Skin epidermis (tissue), 12 donors: ENCODE measurements at regions not wholly inside any gene's neighbourhood (a gene's known extent, or its start where the extent isn't known, plus 50 kb on each side); places are given as distances from the start of the nearest gene placed in this dataset.

ENCODE experiments used
- H3K27ac ChIP-seq, 21 experiments: fragments of 200-600 bp; sonication (generic) in 11 of 21; one replicate each; pipeline ENCODE4 v1.5.0; 2020; ENCODE audit warnings: mild to moderate bottlenecking in 3 of 21, inconsistent platforms in 2 of 21, moderate library complexity in 2 of 21
- H3K4me3 ChIP-seq, 7 experiments: fragments of 200-600 bp; sonication (generic) in 2 of 7; one replicate each; pipeline ENCODE4 v1.5.0; 2020; ENCODE audit warnings: inconsistent platforms in 2 of 7, mild to moderate bottlenecking in 2 of 7, moderate library complexity in 1 of 7

DNA sequence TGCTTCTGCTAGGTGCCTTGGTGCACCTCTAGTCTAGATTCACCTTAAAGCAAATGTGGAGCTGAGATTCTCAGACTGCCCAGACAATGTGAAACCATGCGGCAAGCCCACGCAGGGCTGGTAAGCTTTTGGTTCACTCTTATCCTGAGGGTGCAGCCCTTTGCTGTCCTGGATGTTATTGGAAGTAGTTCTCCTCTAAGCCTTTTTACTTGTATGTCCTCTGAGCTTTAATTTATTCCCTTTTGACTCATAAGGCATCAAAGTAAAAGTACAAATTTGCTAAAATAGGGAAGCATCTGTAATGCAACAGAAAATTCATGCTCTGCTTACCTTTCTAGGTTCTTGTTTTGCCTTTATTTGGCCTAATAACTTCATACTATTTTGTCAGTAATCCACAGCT lies 186.8 kb downstream of the MACC1 start:
- H3K4me3 ChIP-seq: no peak overlapping the region

DNA sequence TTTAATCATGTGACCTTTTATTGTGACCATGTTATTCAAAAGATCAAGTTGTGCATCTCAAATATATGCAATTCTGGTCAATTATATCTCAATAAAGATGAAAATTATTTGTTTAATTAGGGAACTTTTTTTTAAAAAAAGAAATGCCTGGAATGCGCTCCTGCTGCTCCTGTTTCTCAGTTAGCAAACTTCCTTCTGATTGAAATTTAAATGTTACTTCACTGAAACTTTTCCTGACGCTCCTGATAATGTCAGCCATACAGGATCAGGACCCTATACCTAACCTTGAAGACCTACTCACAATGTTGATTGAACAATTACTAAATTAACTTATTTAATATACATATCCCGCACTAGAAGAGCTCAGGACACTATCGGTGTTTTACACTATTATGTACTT lies 190.4 kb downstream of the MACC1 start:
- Histone ChIP-seq H3K27ac (no peak overlapping the region), H3K4me3 (no peak overlapping the region)

More for the DNA sequence above, 186.8 kb downstream of the MACC1 start:
- peak overlapping the region in 1 of 21 experiments; percentile 2 for H3K27ac ChIP-seq

DNA sequence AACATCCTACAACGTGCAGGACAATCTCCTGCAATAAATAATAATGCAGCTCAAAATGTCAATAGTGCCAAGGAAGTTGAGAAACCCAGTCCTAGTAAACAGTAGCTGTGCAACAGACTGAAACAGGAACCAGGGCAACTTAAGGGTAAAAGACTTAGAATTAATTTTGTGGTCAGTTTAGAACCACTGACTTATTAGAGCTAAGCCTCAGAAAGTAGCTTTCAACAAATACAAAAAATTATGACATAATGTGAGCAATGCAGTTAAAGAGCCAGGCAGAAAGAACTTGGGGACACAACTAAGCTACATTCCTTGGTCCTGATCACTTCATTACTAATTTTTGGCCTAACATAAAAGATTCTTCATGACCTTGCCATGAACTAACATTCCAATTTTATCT lies 195.4 kb downstream of the MACC1 start:
- Histone ChIP-seq H3K27ac (no peak overlapping the region), H3K4me3 (no peak overlapping the region)

DNA sequence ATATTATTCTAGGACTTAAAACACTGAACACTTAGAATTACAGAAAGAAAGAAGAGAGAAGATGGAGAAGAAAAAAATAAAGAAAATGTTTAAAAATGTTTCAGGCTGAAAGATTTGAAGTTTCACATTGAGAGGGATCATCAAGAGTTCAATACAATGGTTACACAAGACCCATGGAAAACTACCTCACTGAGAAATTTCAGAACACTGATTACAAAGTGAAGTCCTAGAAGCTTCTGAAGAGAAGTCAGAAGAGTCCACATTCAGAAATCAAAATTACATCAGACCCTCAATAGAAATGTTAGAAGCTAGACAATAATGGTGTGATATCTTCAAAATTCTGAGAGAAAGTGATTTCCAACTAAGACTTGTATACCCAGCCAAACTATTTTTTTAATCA lies 196.1 kb downstream of the MACC1 start:
- no peak overlapping the region for H3K27ac ChIP-seq
- no peak overlapping the region for H3K4me3 ChIP-seq

DNA sequence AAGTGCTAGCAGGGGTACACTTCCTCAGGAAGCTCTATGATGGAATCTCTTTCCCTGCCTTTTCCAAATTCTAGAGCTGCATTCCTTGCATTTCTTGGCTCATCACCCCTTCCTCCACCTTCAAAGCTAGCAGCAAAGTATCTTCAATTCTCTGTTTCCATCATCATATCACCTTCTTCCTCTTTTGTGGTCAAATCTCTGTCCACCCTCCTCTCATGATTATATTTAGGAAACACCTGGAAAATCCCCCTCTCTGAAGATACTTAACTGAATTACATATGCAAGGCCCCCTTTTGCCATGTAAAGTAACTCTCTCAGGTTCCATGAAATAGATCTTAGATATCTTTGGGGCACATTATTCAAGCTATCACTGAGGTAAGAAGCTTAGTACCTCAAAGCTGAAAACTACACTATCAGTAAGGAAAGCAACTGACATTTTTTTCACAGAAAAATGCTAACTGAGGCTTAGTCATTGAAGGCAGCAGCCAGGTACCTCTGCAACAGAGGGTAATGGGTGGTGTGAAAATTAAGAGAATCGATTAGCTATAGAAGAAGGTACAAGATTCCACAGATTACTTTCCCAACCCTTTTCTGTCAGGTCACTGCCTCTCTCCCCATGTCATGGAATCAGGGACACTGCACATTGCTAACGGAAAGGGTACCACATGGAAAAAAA lies 197.3 kb downstream of the MACC1 start:
- H3K27ac ChIP-seq: no peak overlapping the region
- no peak overlapping the region for H3K4me3 ChIP-seq

DNA sequence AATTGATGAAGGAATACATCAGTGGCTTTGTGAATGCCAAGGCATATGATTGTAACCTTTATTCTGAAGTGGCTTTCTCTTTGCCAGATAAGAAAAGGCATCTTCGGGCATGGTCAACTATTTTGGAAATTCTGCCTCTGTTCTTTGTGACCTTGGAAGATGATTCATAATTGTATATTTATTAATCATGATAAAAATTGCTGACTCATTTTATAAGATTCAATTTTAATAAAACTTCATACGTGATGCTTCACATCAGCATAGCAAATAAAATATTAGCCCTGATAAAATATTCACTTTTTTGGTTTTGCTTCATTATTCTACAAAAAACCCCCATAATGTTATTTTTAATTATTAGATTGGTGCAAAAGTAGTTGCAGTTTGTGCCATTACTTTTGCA lies 200.5 kb downstream of the MACC1 start:
- Histone ChIP-seq H3K4me3 (no peak overlapping the region), H3K27ac (no peak overlapping the region)

DNA sequence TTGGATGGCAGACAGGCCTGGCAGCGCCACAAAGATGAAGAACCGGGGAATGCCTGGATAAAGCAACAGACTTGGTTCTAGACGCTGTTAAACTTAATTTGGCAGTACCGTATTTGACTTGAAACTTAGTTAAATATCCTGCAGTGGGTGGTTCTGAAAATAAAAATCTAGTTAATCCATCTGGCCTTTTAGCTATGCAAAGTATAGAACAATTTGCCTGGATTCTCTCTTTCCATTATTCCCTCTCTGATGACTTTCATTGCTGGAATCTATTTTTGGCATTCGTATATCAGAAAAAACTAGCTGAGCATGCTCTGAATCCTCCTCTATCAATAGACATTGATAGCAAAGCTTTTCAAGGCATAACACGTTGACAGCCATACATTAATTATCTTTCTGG lies 203.6 kb downstream of the MACC1 start:
- Histone ChIP-seq H3K27ac (no peak overlapping the region), H3K4me3 (no peak overlapping the region)

DNA sequence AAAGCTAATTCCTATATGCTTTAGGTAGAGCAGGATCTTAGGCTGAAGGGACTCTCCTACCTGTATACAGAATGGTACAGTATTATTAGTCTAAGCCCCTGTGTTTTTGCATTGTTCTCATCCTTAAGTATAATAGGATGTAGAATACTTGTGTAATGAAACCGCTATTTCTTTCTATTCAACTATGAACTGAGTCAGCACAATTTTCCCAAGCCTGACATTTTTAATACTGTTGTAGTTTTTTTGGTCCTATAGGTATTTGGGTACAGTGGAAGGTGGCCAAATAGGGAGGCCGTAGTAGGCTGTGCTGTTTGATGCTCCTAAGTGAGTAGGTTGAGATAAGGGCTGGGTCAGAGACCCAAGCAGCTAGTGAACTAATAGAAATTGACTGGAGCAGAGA lies 205.1 kb downstream of the MACC1 start:
- Histone ChIP-seq H3K27ac (no peak overlapping the region), H3K4me3 (no peak overlapping the region)

DNA sequence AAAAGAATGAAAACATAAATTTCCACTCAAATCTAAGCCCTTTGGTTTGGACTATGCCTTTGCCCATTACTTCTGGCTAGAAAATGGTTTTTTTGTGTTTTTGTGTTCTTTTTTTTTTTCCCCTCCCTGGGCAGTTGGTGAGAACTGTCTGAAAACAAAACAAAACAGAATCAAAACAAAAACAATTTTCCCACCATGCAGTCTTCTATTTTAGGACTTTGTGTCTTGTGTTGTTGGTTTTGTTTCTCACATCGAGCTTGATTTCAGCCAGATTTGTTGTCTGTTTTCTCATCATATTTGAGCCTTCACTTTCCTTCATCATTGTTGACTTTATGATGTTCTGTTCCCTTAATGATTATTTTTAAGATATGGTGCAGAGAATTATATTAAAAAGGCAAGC lies 206.3 kb downstream of the MACC1 start:
- Histone ChIP-seq H3K27ac (no peak overlapping the region), H3K4me3 (no peak overlapping the region)

DNA sequence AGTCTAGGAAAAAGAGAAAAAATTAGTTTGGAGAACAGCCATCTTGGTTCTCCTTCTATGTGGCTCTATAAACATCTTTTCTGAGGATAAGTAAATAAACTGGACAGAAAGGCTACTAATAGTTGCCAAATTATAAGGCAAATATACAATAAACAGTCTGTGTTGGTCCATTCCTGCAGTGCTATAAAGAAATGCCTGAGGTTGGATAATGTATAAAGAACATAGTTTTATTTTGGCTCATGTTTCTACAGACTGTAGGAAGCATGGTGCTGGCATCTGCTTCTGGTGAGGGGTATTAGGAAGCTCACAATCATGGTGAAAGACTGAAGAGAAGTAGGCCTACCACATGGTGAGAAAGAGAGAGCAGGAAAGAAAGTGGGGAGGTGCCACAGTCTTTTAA lies 209.7 kb downstream of the MACC1 start:
- Histone ChIP-seq H3K27ac (no peak overlapping the region), H3K4me3 (no peak overlapping the region)

DNA sequence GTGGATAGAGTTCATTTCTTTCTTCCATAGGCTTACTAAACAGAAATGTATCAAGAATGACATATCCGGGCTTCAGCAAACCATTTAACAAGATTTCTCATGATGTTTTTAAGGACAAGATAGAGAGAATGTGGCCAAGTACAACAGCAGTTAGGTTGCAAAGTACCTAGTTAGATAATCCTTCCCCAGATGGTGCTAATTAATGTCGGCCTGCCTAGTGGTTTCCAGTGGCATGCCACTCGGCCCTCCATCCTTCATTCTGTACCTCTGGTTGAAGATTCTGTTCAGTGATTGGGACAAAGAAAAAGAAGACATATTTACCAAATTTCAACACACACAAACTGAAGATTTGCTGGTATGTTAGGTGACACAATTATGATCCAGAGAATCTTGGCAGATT lies 212.1 kb downstream of the MACC1 start:
- Histone ChIP-seq H3K4me3 (no peak overlapping the region), H3K27ac (no peak overlapping the region)

DNA sequence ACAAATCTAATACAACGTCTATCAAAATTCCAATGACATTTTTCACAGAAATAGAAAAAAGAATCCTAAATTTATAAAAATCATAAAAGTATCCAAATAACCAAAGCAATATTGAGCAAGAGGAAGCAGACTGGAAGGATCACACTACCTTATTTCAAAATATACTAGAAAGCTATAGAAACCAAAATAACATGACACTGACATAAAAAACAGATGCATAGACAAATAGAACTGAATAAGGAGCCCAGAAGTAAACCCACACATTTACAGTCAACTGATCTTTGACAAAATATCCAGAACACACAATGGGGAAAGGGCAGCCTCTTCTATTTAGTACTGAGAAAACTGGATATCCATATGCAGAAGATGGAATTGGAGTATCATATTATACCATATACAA lies 217.5 kb downstream of the MACC1 start:
- Histone ChIP-seq H3K4me3 (no peak overlapping the region), H3K27ac (no peak overlapping the region)

DNA sequence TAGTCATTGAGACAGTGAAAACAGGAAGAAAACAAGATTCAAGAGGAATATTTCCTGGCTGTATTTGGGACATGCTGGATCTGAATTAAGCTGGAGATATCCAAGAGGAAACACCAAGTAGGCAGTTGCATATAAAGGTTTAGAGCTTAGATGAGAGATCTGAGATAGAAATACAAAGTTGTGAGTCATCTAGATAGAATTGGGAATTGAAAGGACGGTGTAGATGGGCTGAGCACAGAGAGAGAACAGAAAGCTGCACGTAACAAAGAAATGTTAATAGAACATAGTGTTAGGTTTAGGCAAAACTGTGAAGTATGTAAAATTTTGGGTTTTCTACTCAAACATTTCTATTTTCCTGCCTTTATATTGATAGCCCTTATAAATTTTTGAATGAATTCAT lies 218.5 kb upstream of the TMEM196 start:
- Histone ChIP-seq H3K27ac (no peak overlapping the region), H3K4me3 (no peak overlapping the region)

DNA sequence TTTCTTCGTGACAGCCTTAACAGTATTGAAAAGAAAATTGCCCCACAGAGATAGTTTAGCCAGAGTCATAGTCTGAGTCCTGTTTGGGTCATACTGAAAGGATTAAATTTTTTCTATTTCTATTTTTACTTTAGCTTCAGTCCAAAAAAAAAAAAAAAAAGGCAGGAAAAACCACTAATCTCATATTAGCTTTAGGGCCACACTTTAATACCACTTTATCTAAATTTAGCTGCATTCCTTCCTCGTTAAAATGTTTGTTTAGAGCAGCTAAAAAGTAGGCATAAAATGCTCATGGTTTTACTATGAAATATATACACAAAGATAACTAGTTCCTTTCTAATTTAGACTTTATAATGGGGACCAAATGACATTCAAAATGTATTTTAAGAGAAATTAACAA lies 216.5 kb upstream of the TMEM196 start:
- H3K27ac ChIP-seq: no peak overlapping the region
- H3K4me3 ChIP-seq: no peak overlapping the region

DNA sequence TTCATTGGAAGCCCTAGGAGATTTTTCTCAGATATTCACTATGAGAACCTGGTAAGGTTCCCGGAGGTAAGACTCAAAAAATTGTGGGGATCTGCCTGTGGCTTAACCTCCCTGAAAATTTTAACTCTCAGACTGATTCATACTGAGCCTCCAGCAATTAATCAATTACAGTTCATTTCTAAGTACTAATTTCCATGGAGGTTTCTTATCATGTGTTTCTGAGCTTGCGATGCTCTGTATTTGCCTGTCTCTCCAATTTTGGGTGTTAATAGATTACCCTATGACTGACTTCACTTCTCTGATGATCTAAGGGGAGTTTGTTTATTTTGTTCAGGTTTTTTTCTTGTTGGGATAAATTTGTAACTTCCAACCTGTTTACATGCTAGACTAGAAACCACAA lies 215.4 kb upstream of the TMEM196 start:
- Histone ChIP-seq H3K27ac (no peak overlapping the region), H3K4me3 (no peak overlapping the region)

DNA sequence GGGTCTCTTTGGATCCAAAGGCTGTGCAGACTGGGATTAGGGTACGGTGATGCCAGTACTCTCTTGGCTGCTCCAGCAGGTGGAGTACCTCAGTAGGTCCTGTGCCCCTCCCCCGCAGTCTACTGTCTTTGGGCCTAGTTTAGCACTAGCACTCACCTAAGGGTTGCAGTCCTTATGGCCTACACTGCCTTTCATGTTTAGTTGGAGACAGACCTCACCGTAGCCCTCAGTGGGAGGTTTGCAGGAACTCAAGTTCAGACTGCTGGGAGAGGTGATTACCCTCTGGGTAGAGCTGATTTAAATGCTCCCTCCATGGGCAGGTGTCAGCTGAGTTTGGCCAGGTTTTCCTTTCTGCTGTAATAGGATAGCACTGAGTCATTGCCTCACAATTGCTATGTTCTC lies 210.8 kb upstream of the TMEM196 start:
- H3K4me3 ChIP-seq: no peak overlapping the region
- H3K27ac ChIP-seq: no peak overlapping the region

DNA sequence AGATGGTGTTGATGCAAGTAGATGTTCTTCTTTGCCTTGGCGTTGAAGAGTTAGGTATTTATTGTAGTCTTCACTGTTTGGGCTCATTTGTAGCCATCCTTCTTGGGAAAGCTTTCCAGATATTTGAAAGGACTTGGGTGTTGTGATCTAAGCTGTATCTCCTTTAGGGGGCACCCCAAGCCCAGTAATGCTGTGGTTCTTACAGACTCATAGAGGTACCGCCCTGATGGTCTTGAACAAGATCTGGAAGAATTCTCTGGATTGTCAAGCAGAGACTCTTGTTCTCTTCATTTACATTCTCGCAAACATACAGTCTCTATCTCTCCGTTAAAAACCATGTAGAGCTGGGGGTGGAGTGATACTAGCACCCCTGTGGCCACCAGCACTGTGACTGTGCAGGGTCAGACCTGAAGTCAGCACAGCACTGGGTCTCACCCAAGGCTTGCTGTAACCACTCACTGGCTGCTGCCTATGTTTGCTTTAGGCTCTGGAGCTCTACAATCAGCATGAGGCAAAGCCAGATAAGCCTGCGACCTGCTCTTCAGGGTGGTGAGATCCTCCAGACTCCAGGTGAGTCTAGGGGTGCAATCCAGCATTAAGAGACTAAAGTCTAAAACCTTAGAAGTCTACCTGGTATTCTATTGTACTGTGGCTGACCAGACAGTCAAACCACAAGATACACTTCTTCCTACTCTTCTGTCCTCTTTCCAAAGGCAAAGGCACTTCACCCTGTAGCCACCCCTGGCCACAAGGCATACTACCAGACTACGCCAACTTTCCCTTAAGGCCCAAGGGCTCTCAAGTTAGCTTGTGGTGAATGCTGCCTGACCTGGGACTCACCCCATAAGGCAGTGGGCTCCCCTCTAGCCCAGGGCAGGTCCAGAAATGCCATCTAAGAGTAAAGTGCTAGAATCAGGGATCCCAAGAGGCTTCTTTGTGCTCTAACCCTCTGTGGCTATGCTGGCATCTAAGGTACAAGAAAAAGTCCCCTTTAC lies 209.7 kb upstream of the TMEM196 start:
- no peak overlapping the region for H3K27ac ChIP-seq
- H3K4me3 ChIP-seq: no peak overlapping the region

DNA sequence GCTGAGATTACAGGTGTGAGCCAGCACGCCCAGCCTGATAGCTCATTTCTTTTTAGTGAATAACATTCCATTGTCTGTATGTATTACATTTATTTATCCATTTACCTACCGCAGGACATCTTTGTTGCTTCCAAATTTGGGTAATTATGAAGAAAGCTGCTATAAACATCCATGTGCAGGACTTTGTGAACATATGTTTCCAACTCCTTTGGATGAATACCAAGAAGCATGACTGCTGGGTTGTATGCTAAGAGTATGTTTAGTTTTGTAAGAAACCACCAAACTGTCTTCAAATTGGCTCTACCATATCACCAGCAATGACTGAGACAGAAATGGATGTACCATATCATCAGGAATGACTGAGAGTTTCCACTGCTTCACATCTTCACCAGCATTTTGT lies 200.2 kb upstream of the TMEM196 start:
- H3K27ac ChIP-seq: no peak overlapping the region
- no peak overlapping the region for H3K4me3 ChIP-seq

DNA sequence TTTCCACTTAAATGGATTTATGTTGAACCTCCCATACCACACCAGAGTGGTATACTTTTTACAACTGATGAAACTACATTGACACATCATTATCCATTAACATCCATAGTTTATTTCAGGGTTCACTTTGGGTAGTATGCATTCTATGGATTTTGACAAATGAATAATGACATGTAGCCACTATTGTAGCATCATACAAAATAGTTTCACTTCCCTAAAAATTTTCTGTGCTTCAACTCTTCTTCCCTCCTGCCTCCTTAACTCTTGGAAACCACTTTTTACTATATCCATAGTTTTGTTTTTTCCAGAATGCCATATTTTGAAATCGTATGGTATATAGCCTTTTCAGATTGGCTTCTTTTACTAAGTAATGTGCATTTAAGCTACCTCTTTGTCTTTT lies 199.5 kb upstream of the TMEM196 start:
- no peak overlapping the region for H3K27ac ChIP-seq
- no peak overlapping the region for H3K4me3 ChIP-seq

DNA sequence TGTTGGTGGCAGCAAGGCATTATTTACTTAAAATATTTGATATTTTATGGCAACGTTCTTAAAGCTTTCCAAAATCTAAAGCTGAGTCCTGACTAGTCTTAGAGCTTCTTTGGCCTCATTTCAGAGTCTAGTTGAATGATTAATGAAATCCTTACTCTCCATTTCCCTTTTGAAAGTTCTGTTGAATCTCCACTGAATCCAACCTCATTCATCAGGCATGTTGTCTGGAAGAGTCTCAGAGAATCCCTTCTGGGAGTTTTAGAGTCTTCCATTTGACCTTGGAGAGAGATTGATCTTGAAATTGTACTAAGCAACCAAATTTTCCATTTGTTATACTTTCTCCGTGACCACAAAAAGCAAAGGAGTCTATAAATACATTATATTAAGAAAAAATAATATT lies 198.5 kb upstream of the TMEM196 start:
- no peak overlapping the region for H3K4me3 ChIP-seq
- no peak overlapping the region for H3K27ac ChIP-seq

DNA sequence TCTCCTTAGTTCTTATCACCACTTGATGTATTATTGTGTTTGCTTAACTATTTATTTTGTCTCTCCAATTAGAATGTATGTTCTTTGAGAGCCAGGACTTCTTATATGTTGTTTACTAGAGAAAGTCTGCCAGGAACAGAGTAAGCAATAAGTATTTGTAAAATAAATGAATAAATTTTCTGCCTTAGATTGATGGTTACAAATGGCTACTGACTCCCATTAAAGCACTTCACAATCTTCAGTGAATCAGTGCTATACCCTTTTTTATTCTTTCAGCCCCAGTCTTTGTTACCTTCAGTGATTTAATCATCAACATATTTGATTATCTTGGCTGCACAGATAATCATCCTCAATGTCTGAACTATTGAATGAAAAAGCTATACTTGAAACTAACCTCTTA lies 197.1 kb upstream of the TMEM196 start:
- H3K4me3 ChIP-seq: no peak overlapping the region
- H3K27ac ChIP-seq: no peak overlapping the region
